HuH-7 (cell line): ENCODE measurements at regions not wholly inside any gene's neighbourhood (a gene's known extent, or its start where the extent isn't known, plus 50 kb on each side); places are given as distances from the start of the nearest gene placed in this dataset.
"Not testable (repeated sequence)": the region's sequence is repeated elsewhere in the genome, so short reads cannot be mapped to it uniquely, and the experiment has no call there.

Experiments
- DNase-seq: peaks from one replicate; pipeline ENCODE4 v3.0.0; 2011; ENCODE audit warnings: low spot score

GRCh38 chr1:90295534-90295933 is 300.6 kb downstream of the ZNF326 start:
- DNase-seq = no peak

- no peak for DNase-seq
Measured at GRCh38 chr1:90291431-90292216, 296.7 kb downstream of the ZNF326 start.

GRCh38 chr1:90282811-90283210 is 287.9 kb downstream of the ZNF326 start:
- DNase-seq = no peak

GRCh38 chr1:90281886-90282285 is 287.0 kb downstream of the ZNF326 start:
- not testable (repeated sequence) for DNase-seq

GRCh38 chr1:90277270-90277669 is 282.4 kb downstream of the ZNF326 start:
- no peak for DNase-seq

- DNase-seq = no peak
Measured at GRCh38 chr1:90274376-90274775, 279.5 kb downstream of the ZNF326 start.

- DNase-seq = no peak
Measured at GRCh38 chr1:90273241-90273774, 278.4 kb downstream of the ZNF326 start.

- no peak for DNase-seq
Measured at GRCh38 chr1:90262791-90263190, 267.9 kb downstream of the ZNF326 start.

- no peak for DNase-seq
Measured at GRCh38 chr1:90262286-90262685, 267.4 kb downstream of the ZNF326 start.

GRCh38 chr1:90246069-90246468 is 251.2 kb downstream of the ZNF326 start:
- DNase-seq = peak; percentile 28

GRCh38 chr1:90236493-90236892 is 241.6 kb downstream of the ZNF326 start:
- no peak for DNase-seq

GRCh38 chr1:90223401-90223800 is 228.5 kb downstream of the ZNF326 start:
- no peak for DNase-seq

- DNase-seq = no peak
Measured at GRCh38 chr1:90220941-90221693, 226.2 kb downstream of the ZNF326 start.

- no peak for DNase-seq
Measured at GRCh38 chr1:90220496-90220895, 225.6 kb downstream of the ZNF326 start.

GRCh38 chr1:90219166-90219871 is 224.4 kb downstream of the ZNF326 start:
- not testable (repeated sequence) for DNase-seq

- DNase-seq = no peak
Measured at GRCh38 chr1:90210633-90211491, 216.0 kb downstream of the ZNF326 start.

- DNase-seq = no peak
Measured at GRCh38 chr1:90208949-90209348, 214.0 kb downstream of the ZNF326 start.

- DNase-seq = no peak
Measured at GRCh38 chr1:90206260-90206659, 211.3 kb downstream of the ZNF326 start.

GRCh38 chr1:90204780-90205179 is 209.9 kb downstream of the ZNF326 start:
- DNase-seq = no peak

GRCh38 chr1:90204023-90204590 is 209.2 kb downstream of the ZNF326 start:
- no peak for DNase-seq
